Brain microvascular endothelial cell (primary cell): ENCODE measurements at regions not wholly inside any gene's neighbourhood (a gene's known extent, or its start where the extent isn't known, plus 50 kb on each side); places are given as distances from the start of the nearest gene placed in this dataset.

ENCODE experiments used
- DNase-seq: peaks from one replicate; pipeline ENCODE4 v3.0.0-alpha.2; 2020
- H3K27ac ChIP-seq: fragments of 250-450 bp; sonication (Bioruptor Pico); 2 replicates; pipeline ENCODE4 v1.5.1; 2020; ENCODE audit warnings: mild to moderate bottlenecking, moderate library complexity
- H3K27me3 ChIP-seq: fragments of 250-450 bp; sonication (Bioruptor Pico); replicated peaks from 2 replicates; pipeline ENCODE4 v1.5.1; 2020; ENCODE audit warnings: mild to moderate bottlenecking
- H3K36me3 ChIP-seq: fragments of 250-450 bp; sonication (Bioruptor Pico); replicated peaks from 2 replicates; pipeline ENCODE4 v1.5.1; 2020; ENCODE audit warnings: mild to moderate bottlenecking
- H3K4me3 ChIP-seq: 2 replicates; pipeline ENCODE4 v1.5.1; 2011; ENCODE audit warnings: low read depth, mild to moderate bottlenecking, control low read depth, low read length, moderate library complexity
- CTCF ChIP-seq: IDR thresholded peaks from 2 replicates; pipeline ENCODE4 v1.5.1; 2011; ENCODE audit warnings: low read depth, mild to moderate bottlenecking, moderate library complexity, low read length, control low read depth, inconsistent platforms; ENCODE audit errors: missing control alignments
- in situ Hi-C: cut with HindIII; loops from 2 replicates; pipeline ENCODE4 v1.10.0; 2017; ENCODE audit warnings: low sequenced_read_pairs, low pct_ligation_motif_present

- Histone ChIP-seq H3K4me3 (no peak overlapping the region), H3K36me3 (no peaks in the 10 kb centered on the region), H3K27me3 (no peaks in the 10 kb centered on the region), H3K27ac (no peak overlapping the region)
- no peak for DNase-seq
- no peak for TF ChIP-seq CTCF
- in situ Hi-C loops = no loop called here
Measured at GRCh38 chr12:91988086-91988923, 157.3 kb downstream of the BTG1 start.

- in situ Hi-C loops = no loop called here
- no peak for TF ChIP-seq CTCF
- H3K36me3 ChIP-seq = no peaks in the 10 kb centered on the region
- DNase-seq = no peak
- no peaks in the 10 kb centered on the region for H3K27me3 ChIP-seq
- no peak overlapping the region for H3K4me3 ChIP-seq
- no peak overlapping the region for H3K27ac ChIP-seq
Measured at GRCh38 chr12:91986084-91986483, 159.6 kb downstream of the BTG1 start.

- Histone ChIP-seq H3K27ac (peak overlapping the region; percentile 11), H3K36me3 (no peaks in the 10 kb centered on the region), H3K27me3 (no peaks in the 10 kb centered on the region), H3K4me3 (no peak overlapping the region)
- in situ Hi-C loops = no loop called here
- no peak for TF ChIP-seq CTCF
- peak; percentile 49 for DNase-seq
Measured at GRCh38 chr12:91985002-91985787, 160.5 kb downstream of the BTG1 start.

GRCh38 chr12:91984556-91984955 lies 161.1 kb downstream of the BTG1 start:
- peak overlapping the region; percentile 11 for H3K27ac ChIP-seq
- in situ Hi-C loops = no loop called here
- no peaks in the 10 kb centered on the region for H3K27me3 ChIP-seq
- no peaks in the 10 kb centered on the region for H3K36me3 ChIP-seq
- H3K4me3 ChIP-seq = no peak overlapping the region
- no peak for TF ChIP-seq CTCF
- no peak for DNase-seq

- no peak overlapping the region for H3K27ac ChIP-seq
- in situ Hi-C loops = no loop called here
- no peak for DNase-seq
- no peaks in the 10 kb centered on the region for H3K36me3 ChIP-seq
- no peak for TF ChIP-seq CTCF
- no peaks in the 10 kb centered on the region for H3K27me3 ChIP-seq
- no peak overlapping the region for H3K4me3 ChIP-seq
Measured at GRCh38 chr12:91983935-91984334, 161.7 kb downstream of the BTG1 start.
